Suprapubic skin (tissue), 4 donors: ENCODE measurements at regions not wholly inside any gene's neighbourhood (a gene's known extent, or its start where the extent isn't known, plus 50 kb on each side); places are given as distances from the start of the nearest gene placed in this dataset.

Source experiments
- DNase-seq, 2 donors: peaks; one replicate each; pipeline ENCODE4 v3.0.0-alpha.2; 2019; ENCODE audit warnings: low spot score in 2 of 2
- H3K27ac ChIP-seq: fragments of 200-600 bp; sonication (generic); one replicate; pipeline ENCODE4 v1.5.1; 2019
- H3K27me3 ChIP-seq: fragments of 200-600 bp; sonication (generic); one replicate; pipeline ENCODE4 v1.5.1; 2019
- H3K36me3 ChIP-seq: fragments of 200-600 bp; sonication (generic); one replicate; pipeline ENCODE4 v1.5.1; 2019
- H3K4me1 ChIP-seq: fragments of 200-600 bp; sonication (generic); one replicate; pipeline ENCODE4 v1.5.1; 2019
- H3K4me3 ChIP-seq: fragments of 200-600 bp; sonication (generic); one replicate; pipeline ENCODE4 v1.5.1; 2019; ENCODE audit warnings: mild to moderate bottlenecking
- H3K9me3 ChIP-seq: fragments of 200-600 bp; sonication (generic); one replicate; pipeline ENCODE4 v1.5.1; 2019
- CTCF ChIP-seq, 2 donors: fragments of 200-600 bp in 1 of 2; fragments of 450-650 bp in 1 of 2; sonication (generic) in 1 of 2; IDR thresholded peaks; one replicate each; pipeline ENCODE4 v1.5.1; 2016 to 2019; ENCODE audit warnings: antibody characterized with exemption in 2 of 2, mild to moderate bottlenecking in 1 of 2, moderate library complexity in 1 of 2
- EP300 ChIP-seq: sonication (generic); formaldehyde crosslinking; IDR thresholded peaks from one replicate; pipeline ENCODE4 v1.6.1; 2017; ENCODE audit warnings: antibody characterized with exemption
- POLR2A ChIP-seq, 2 donors: fragments of 450-650 bp; IDR thresholded peaks; one replicate each; pipeline ENCODE4 v1.6.1; 2017; ENCODE audit warnings: antibody characterized with exemption in 2 of 2, mild to moderate bottlenecking in 2 of 2, moderate library complexity in 2 of 2
- POLR2AphosphoS5 ChIP-seq, 3 donors: sonication (generic); formaldehyde crosslinking; IDR thresholded peaks; one replicate each; pipeline ENCODE4 v1.6.1; 2017; ENCODE audit warnings: antibody characterized with exemption in 3 of 3
- WGBS: methylation state at CpG from one replicate; pipeline ENCODE4 v1.1.5; 2018; 5-methylcytosine and 5-hydroxymethylcytosine counted together

DNA sequence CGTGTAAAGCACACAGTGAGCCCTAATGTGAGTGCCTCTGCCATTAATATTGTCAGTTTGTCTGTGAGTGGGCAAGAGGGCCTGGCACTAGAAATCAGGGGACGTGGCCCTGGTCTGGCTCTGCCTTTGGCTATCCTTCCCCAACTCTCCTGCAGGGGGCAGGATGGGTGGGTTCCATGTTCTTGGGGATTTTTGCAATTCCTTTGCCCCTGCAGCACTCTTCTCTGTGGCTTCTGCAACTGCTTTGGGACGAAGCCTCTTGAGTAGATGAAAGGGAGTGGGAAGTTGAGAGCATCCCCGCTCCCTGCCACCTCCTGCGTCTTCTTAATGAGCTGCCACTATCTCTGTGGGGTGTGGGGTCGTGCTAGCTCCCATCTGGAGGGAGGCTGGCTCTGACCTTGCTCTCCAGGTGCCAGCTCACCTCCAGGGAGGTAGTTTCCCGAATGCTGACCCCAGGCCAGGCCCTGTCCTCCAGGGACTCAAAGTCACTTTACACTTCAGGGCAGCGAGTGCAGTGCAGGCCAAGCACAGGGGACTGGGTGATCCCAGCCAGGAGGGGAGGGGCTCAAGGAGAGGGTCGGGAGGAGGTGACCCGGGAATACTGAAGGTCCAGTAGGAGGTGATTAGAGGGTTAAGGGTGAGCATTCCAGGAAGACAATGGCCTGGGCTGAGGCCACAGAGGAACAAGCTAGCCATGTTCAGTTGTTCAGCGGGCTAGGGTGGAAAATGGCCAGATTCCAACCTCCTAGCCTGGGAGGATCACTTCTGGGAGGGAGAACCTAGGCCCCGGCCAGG lies 121.0 kb upstream of the NLRP1 start:
- Histone ChIP-seq H3K27me3 (peaks cover 29% of the 10 kb centered on the region), H3K36me3 (no peaks in the 10 kb centered on the region), H3K9me3 (peaks cover 6% of the 10 kb centered on the region), H3K27ac (no peak overlapping the region), H3K4me3 (no peak overlapping the region), H3K4me1 (no peaks in the 10 kb centered on the region)
- TF ChIP-seq EP300 (no peak), POLR2A (IDR thresholded peaks at IDR 0.05) (no peak), CTCF (IDR thresholded peaks at IDR 0.05) (no peak), POLR2AphosphoS5 (IDR thresholded peaks at IDR 0.05) (no peak)
- WGBS = 49% methylated on average over 11 of the region's 12 CpGs
- peak in 1 of 2 donors; percentile 67 for DNase-seq

DNA sequence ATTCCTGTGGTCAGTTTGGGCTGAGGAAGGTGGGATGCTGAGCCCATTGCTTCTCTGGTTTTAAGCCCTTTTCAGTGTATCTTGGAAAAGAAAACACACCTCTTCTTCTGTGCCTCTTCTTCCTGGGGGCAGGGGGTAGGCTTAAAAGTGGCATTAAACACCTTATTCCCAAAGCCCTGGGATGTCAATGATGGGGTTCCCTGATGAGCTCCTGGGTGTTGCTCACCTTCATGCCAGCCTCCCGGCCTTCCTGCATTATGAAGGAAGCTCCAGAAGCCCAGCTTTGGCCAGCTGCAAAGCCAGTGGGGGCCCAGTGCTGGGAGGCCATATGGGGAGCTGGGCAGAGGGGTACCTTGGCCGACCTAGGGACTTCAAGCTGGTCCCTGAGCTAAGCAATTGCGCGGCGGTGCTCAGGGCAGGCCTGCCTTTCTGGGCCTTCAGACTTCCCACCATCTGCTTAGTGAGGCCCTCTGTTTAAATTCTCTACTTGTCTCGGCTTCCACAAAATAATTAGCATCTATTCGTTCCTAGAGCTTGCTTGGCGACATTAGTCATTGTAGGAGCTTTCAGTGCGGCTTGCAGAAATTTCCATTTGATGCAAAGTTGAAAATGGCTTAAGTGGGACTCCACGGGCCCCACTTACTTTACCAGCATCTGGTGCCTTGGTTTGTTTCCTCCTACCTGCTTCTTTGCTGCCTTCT lies 121.7 kb upstream of the NLRP1 start:
- peak in 1 of 2 donors; percentile 70 for DNase-seq
- Histone ChIP-seq H3K27ac (no peak overlapping the region), H3K9me3 (peaks cover 6% of the 10 kb centered on the region), H3K4me3 (no peak overlapping the region), H3K36me3 (no peaks in the 10 kb centered on the region), H3K4me1 (no peaks in the 10 kb centered on the region), H3K27me3 (peaks cover 26% of the 10 kb centered on the region)
- TF ChIP-seq POLR2A (IDR thresholded peaks at IDR 0.05) (no peak), CTCF (IDR thresholded peaks at IDR 0.05) (no peak), POLR2AphosphoS5 (IDR thresholded peaks at IDR 0.05) (no peak), EP300 (no peak)
- WGBS = 86% methylated on average over 10 of the region's 10 CpGs

- DNase-seq = peak in 1 of 2 donors; percentile 67
- H3K27ac ChIP-seq = no peak overlapping the region
- 43% methylated on average over 7 of the region's 8 CpGs for WGBS
Observed at GRCh38 chr17:5706577-5707210, 122.4 kb upstream of the NLRP1 start.

DNA sequence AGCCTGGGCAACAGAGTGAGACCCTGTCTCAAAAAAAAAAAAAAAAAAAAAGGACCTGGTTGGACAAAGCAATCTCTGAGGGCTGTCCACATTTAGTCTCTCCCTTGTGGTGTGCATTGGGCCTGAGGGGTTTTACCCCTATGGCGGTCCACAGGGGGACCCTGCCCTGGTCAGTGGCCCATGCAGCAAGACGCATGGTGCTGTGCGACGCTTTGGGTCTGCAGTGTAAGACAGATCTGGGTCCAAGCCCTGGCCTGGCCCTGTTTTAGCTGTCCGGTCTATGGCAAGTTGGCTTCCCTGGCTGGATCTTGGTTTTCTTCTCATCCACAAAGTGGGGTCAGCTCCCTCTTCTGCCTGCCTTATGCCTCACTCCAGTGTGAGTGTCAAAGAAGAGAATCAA lies 123.2 kb upstream of the NLRP1 start:
- Histone ChIP-seq H3K27me3 (peaks cover 35% of the 10 kb centered on the region), H3K4me1 (no peaks in the 10 kb centered on the region), H3K4me3 (no peak overlapping the region), H3K9me3 (peaks cover 6% of the 10 kb centered on the region), H3K27ac (no peak overlapping the region), H3K36me3 (no peaks in the 10 kb centered on the region)
- no peak for TF ChIP-seq POLR2A (IDR thresholded peaks at IDR 0.05)
- no peak for TF ChIP-seq CTCF (IDR thresholded peaks at IDR 0.05)
- WGBS = 94% methylated on average over 5 of the region's 5 CpGs
- peak in 1 of 2 donors; percentile 45 for DNase-seq

More at GRCh38 chr17:5706577-5707210, 122.4 kb upstream of the NLRP1 start:
- no peaks in the 10 kb centered on the region for H3K36me3 ChIP-seq
- H3K4me3 ChIP-seq = no peak overlapping the region
- H3K4me1 ChIP-seq = no peaks in the 10 kb centered on the region
- peaks cover 6% of the 10 kb centered on the region for H3K9me3 ChIP-seq
- peaks cover 27% of the 10 kb centered on the region for H3K27me3 ChIP-seq
- TF ChIP-seq CTCF (IDR thresholded peaks at IDR 0.05) = peak; percentile 18 to 55
- no peak for TF ChIP-seq POLR2AphosphoS5 (IDR thresholded peaks at IDR 0.05)

DNA sequence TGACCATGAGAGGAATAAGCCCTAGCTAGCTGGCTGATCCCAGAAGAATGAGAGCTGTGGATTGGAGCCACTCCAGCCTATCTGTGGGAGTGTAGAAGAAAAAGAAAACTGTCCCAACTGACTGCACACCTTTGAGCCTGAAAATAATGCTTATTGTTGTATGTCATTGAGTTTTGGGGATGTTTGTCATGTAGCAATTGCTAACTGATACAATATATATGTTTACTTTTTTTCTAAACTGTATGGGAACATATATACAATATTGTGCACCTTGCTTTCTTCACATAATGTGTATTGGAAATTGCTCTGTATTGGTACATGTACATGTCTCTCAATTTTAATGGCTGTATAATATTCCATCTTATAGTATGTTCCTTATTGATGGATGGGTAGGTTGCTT lies 124.0 kb upstream of the NLRP1 start:
- H3K4me1 ChIP-seq = no peaks in the 10 kb centered on the region
- peaks cover 33% of the 10 kb centered on the region for H3K27me3 ChIP-seq
- H3K9me3 ChIP-seq = no peaks in the 10 kb centered on the region
- no peak overlapping the region for H3K27ac ChIP-seq
- H3K4me3 ChIP-seq = no peak overlapping the region
- TF ChIP-seq CTCF (IDR thresholded peaks at IDR 0.05) (no peak), EP300 (no peak), POLR2A (IDR thresholded peaks at IDR 0.05) (no peak), POLR2AphosphoS5 (IDR thresholded peaks at IDR 0.05) (no peak)
- DNase-seq = no peak
- H3K36me3 ChIP-seq = no peaks in the 10 kb centered on the region
